NCI-H2196 (cell line): ENCODE measurements at regions not wholly inside any gene's neighbourhood (a gene's known extent, or its start where the extent isn't known, plus 50 kb on each side); places are given as distances from the start of the nearest gene placed in this dataset.

Experiments used
- DNase-seq: peaks from one replicate; lab custom pipeline; 2025; ENCODE audit not compliant: unreplicated experiment; lab: John Stamatoyannopoulos, UW

- DNase-seq, result no peak
These were observed 173.1 kb downstream of the NECTIN3 start for GRCh38 chr3:111244760-111245159.

GRCh38 chr3:111246967-111247760 lies 175.5 kb downstream of the NECTIN3 start:
- no peak for DNase-seq

GRCh38 chr3:111248406-111248805 lies 176.8 kb downstream of the NECTIN3 start:
- no peak for DNase-seq

- no peak for DNase-seq
These were observed 177.8 kb downstream of the NECTIN3 start for GRCh38 chr3:111249421-111249820.

- DNase-seq, result no peak
These were observed 181.2 kb downstream of the NECTIN3 start for GRCh38 chr3:111252779-111253178.

- no peak for DNase-seq
These were observed 182.1 kb downstream of the NECTIN3 start for GRCh38 chr3:111253733-111254132.

GRCh38 chr3:111260878-111261277 lies 189.3 kb downstream of the NECTIN3 start:
- no peak for DNase-seq

GRCh38 chr3:111269777-111270176 lies 198.2 kb downstream of the NECTIN3 start:
- no peak for DNase-seq

- DNase-seq, result no peak
These were observed 205.6 kb downstream of the NECTIN3 start for GRCh38 chr3:111277226-111277625.

- DNase-seq, result no peak
These were observed 207.3 kb downstream of the NECTIN3 start for GRCh38 chr3:111278959-111279358.

- no peak for DNase-seq
These were observed 210.4 kb downstream of the NECTIN3 start for GRCh38 chr3:111282024-111282423.

- no peak for DNase-seq
These were observed 211.5 kb downstream of the NECTIN3 start for GRCh38 chr3:111283165-111283564.

GRCh38 chr3:111284503-111285183 lies 213.0 kb downstream of the NECTIN3 start:
- no peak for DNase-seq

- no peak for DNase-seq
These were observed 213.5 kb downstream of the NECTIN3 start for GRCh38 chr3:111285184-111285538.

GRCh38 chr3:111285694-111286093 lies 214.1 kb downstream of the NECTIN3 start:
- DNase-seq, result no peak

GRCh38 chr3:111286746-111287145 lies 215.1 kb downstream of the NECTIN3 start:
- no peak for DNase-seq

- DNase-seq, result no peak
These were observed 220.5 kb downstream of the NECTIN3 start for GRCh38 chr3:111292117-111292516.

GRCh38 chr3:111299192-111299615 lies 227.6 kb downstream of the NECTIN3 start:
- no peak for DNase-seq

GRCh38 chr3:111301238-111301798 lies 229.7 kb downstream of the NECTIN3 start:
- DNase-seq, result no peak

- no peak for DNase-seq
These were observed 230.4 kb downstream of the NECTIN3 start for GRCh38 chr3:111302063-111302462.

GRCh38 chr3:111303760-111304159 lies 232.1 kb downstream of the NECTIN3 start:
- no peak for DNase-seq

GRCh38 chr3:111307676-111308075 lies 234.3 kb upstream of the CD96 start:
- DNase-seq, result no peak
